GM19455 (cell line): ENCODE measurements at regions not wholly inside any gene's neighbourhood (a gene's known extent, or its start where the extent isn't known, plus 50 kb on each side); places are given as distances from the start of the nearest gene placed in this dataset.

Experiments
- ATAC-seq: cut with Tn5 transposase; IDR thresholded peaks from one replicate; pipeline ENCODE4 v1.9.1; 2021; ENCODE audit not compliant: unreplicated experiment

GRCh38 chr18:40860189-40860588 lies 1094.8 kb upstream of the PIK3C3 start:
- no peak for ATAC-seq

GRCh38 chr18:40855661-40856060 lies 1099.4 kb upstream of the PIK3C3 start:
- no peak for ATAC-seq

GRCh38 chr18:40852406-40852805 lies 1102.6 kb upstream of the PIK3C3 start:
- ATAC-seq: no peak

GRCh38 chr18:40851014-40851429 lies 1104.0 kb upstream of the PIK3C3 start:
- no peak for ATAC-seq

- ATAC-seq: no peak
Observed at GRCh38 chr18:40849886-40850285, 1105.1 kb upstream of the PIK3C3 start.

GRCh38 chr18:40841467-40841866 lies 1113.6 kb upstream of the PIK3C3 start:
- ATAC-seq: no peak

- ATAC-seq: no peak
Observed at GRCh38 chr18:40841063-40841462, 1114.0 kb upstream of the PIK3C3 start.

- ATAC-seq: no peak
Observed at GRCh38 chr18:40832362-40832761, 1122.7 kb upstream of the PIK3C3 start.

GRCh38 chr18:40824291-40824690 lies 1130.7 kb upstream of the PIK3C3 start:
- no peak for ATAC-seq

GRCh38 chr18:40821596-40822243 lies 1133.3 kb upstream of the PIK3C3 start:
- ATAC-seq: no peak

- ATAC-seq: no peak
Observed at GRCh38 chr18:40812981-40813515, 1142.0 kb upstream of the PIK3C3 start.

GRCh38 chr18:40810372-40810771 lies 1144.7 kb upstream of the PIK3C3 start:
- no peak for ATAC-seq

GRCh38 chr18:40789286-40789685 lies 1165.7 kb upstream of the PIK3C3 start:
- no peak for ATAC-seq

- ATAC-seq: no peak
Observed at GRCh38 chr18:40782453-40783130, 1172.4 kb upstream of the PIK3C3 start.

- no peak for ATAC-seq
Observed at GRCh38 chr18:40769786-40770185, 1185.2 kb upstream of the PIK3C3 start.

- no peak for ATAC-seq
Observed at GRCh38 chr18:40760251-40760650, 1194.8 kb upstream of the PIK3C3 start.

GRCh38 chr18:40754477-40754876 lies 1200.6 kb upstream of the PIK3C3 start:
- ATAC-seq: no peak

- ATAC-seq: no peak
Observed at GRCh38 chr18:40752316-40752715, 1202.7 kb upstream of the PIK3C3 start.

- no peak for ATAC-seq
Observed at GRCh38 chr18:40751186-40751585, 1203.8 kb upstream of the PIK3C3 start.

GRCh38 chr18:40739029-40739428 lies 1216.0 kb upstream of the PIK3C3 start:
- ATAC-seq: no peak

- no peak for ATAC-seq
Observed at GRCh38 chr18:40738321-40738880, 1216.6 kb upstream of the PIK3C3 start.

GRCh38 chr18:40708726-40709125 lies 1246.3 kb upstream of the PIK3C3 start:
- ATAC-seq: no peak
